HG02970 (cell line): ENCODE measurements at regions not wholly inside any gene's neighbourhood (a gene's known extent, or its start where the extent isn't known, plus 50 kb on each side); places are given as distances from the start of the nearest gene placed in this dataset.
"Not testable (repeated sequence)": the region's sequence is repeated elsewhere in the genome, so short reads cannot be mapped to it uniquely, and the experiment has no call there.

Source experiments
- ATAC-seq: cut with Tn5 transposase; IDR thresholded peaks from one replicate; pipeline ENCODE4 v1.9.1; 2021; ENCODE audit warnings: mild to moderate bottlenecking, moderate library complexity, moderate number of reproducible peaks; ENCODE audit not compliant: unreplicated experiment, low FRiP score

- peak; percentile 67 for ATAC-seq
Measured at GRCh38 chr2:64865073-64865830, 123.9 kb upstream of the SLC1A4 start.

- ATAC-seq, result no peak
Measured at GRCh38 chr2:64865831-64866345, 123.3 kb upstream of the SLC1A4 start.

GRCh38 chr2:64866797-64867196, 122.4 kb upstream of the SLC1A4 start:
- ATAC-seq, result no peak

GRCh38 chr2:64867253-64867996, 121.8 kb upstream of the SLC1A4 start:
- ATAC-seq, result no peak

- no peak for ATAC-seq
Measured at GRCh38 chr2:64869126-64869525, 120.1 kb upstream of the SLC1A4 start.

DNA sequence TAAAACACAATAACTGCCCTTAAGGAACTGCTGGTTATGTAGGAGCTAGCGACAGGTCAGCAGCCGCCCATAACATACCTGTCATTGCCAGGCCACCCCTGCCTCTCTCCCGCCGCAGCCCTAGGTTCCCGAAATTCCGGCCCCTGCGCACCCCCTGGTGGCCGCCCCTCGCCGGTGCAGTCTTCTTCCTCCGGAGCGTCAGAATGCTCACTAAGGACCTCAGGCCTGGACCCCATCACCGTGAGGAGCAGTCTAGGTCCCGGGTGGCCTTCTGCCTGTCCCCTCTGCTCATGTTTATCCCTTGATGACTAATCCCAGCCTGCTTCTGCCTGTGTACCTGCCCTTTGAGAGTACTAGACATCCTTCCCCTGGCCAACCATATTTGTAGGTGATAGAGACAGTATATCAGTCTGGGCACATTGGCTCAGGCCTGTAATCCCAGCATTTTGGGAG, 115.7 kb upstream of the SLC1A4 start:
- peak; percentile 85 for ATAC-seq

DNA sequence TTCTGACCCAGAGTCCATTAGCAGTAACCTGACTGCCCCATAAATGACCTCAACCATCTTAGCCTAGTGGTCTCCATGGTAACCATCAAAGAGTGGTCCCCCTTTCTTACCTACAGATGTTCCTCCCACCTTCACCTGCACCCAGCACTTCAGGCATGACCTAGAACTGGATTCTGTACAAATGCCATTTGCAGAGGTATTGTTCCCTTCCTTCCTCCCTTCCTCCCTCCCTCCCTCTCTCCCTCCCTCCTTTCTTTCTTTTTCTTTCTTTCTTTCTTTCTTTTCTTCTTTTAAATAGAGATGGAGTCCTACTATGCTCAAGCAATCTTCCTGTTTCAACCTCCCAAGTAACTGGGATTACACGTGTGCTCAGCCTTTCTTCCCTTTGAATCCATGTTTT, 114.6 kb upstream of the SLC1A4 start:
- ATAC-seq, result no peak

DNA sequence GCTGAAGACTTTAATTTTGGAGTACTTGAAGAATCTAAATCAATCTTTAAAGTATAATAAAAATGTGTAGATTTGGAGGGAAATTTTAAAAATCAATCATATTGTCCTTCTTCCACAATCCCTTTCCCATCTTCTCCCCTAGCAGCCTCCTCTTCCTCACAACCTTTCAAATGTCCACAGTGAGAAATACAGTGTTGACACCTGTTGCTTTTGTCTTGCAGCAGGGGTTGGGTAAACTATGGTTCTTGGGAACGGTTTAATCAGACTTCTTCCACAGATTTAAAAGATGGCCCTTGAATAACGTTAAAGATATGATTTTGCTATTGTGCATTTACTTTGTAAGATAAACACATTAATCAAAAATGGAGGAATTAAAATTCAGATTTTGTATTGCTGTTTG, 113.8 kb upstream of the SLC1A4 start:
- no peak for ATAC-seq

- no peak for ATAC-seq
Measured at GRCh38 chr2:64876137-64876647, 113.0 kb upstream of the SLC1A4 start.

GRCh38 chr2:64879745-64880144, 109.5 kb upstream of the SLC1A4 start:
- no peak for ATAC-seq

DNA sequence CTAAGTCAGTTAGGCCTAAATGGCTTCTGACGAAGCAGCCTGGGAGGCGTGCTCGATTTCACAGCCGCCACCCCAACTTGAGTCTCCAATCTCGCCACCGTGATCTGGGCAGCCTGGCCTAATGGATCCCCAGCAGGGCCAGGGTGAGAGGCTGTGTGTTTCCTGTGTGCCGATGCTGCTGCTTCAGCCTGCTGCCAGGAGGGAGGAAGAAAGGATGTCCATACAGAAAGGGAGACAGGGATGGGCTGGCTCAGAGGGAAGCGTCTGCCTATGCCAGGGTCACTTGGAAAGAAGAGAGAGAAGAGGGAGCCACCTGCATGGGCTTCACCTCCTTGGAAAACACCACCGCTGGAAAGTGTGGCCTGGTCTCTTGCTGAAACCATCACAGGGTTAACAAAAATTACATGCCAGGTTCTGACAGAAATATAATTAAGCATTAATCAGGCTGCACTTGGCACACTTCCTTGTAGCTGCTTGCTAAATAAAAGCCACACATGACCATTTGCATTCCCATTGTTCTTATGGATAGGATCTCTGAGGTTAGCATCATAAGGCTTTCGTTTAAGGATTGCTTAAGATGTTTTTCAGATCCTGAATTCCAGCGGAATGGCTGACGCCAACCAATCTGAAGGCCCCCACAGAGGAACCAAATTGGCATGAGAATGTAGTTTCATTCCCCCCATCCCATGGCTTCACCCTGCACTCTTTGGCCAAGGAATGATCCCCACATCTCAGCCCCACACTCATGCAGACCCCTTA, 108.8 kb upstream of the SLC1A4 start:
- ATAC-seq, result no peak

DNA sequence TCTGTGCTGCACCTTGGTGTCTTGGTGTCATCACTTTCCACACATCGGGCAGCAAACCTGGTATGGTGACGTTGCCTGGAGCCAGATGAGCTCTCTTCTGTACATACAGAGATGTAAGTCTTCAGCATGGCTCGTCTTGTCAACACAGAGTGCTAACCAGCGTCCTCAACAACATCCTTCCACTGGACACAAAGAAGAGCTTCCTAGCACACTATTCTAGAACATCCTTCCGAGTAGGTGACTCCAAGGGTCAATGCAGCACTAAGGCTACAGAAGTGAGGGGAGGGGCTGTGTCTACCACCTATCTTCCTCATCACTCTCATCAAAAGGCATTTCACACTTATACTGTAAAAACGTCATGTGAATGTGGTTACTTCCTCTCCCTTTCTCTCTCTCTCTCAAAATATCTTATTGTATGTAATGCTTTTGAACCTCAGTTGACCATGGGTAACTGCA, 108.1 kb upstream of the SLC1A4 start:
- ATAC-seq, result no peak

DNA sequence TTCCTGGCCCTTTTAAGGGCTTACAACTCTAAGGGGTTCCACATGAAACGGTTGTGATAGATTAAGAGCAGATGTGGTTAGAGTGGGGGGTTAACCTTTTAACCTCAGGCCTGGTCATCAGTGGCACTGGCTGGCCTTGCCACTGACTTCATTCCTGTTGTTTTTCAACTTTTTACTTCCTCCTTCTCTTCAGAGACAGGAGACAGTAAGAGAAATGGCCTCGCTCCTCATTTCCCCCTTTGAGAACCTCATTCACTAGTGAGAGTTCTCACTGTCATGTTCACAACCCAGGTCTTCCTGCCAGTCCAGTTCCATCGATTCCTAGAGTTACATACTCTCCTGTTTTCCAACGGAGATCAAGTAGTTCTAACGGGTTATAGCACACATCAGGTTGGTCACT, 101.6 kb upstream of the SLC1A4 start:
- ATAC-seq, result no peak

GRCh38 chr2:64888591-64889309, 100.4 kb upstream of the SLC1A4 start:
- ATAC-seq, result no peak

DNA sequence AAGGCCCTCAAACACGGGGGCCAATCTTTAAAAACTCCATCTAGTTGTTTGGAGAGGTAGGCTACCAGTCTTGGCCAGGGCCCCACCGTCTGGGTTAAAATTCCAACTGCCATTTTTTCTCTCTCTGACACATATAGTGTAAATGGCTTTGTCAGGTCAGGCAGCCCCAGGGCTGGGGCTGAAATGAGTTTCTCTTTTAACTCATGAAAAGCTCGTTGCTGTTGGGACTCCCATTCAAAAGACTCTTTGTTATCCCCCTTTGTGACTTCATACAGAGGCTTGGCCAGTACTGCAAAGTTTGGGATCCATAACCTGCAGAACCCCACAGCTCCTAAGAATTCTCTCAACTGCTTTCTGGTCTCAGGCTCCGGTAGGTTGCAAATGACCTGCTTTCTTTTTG, 99.4 kb upstream of the SLC1A4 start:
- ATAC-seq, result no peak

GRCh38 chr2:64896572-64896971, 92.6 kb upstream of the SLC1A4 start:
- ATAC-seq, result not testable (repeated sequence)

GRCh38 chr2:64899081-64899865, 89.9 kb upstream of the SLC1A4 start:
- no peak for ATAC-seq

DNA sequence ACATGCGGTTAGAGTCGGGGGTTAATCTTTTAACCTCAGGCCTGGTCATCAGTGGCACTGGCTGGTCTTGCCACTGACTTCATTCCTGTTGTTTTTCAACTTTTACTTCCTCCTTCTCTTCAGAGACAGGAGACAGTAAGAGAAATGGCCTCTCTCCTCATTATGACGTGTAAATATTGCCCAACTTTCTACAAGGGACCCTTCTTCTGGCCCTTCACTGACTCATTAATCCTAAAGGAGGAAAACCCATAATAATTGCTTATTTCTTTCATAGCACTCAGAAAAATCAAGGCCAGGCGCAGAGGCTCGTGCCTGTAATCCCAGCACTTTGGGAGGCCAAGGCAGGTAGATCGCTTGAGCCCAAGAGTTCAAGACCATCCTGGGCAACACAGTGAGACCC, 89.3 kb upstream of the SLC1A4 start:
- ATAC-seq, result not testable (repeated sequence)
